GM21717 (cell line): ENCODE measurements at regions not wholly inside any gene's neighbourhood (a gene's known extent, or its start where the extent isn't known, plus 50 kb on each side); places are given as distances from the start of the nearest gene placed in this dataset.

Source experiments
- ATAC-seq: cut with Tn5 transposase; IDR thresholded peaks from one replicate; pipeline ENCODE4 v1.9.1; 2021; ENCODE audit warnings: mild to moderate bottlenecking, moderate library complexity; ENCODE audit not compliant: unreplicated experiment

- no peak for ATAC-seq
Measured at GRCh38 chr6:98092331-98092730, 742.0 kb upstream of the POU3F2 start.

DNA sequence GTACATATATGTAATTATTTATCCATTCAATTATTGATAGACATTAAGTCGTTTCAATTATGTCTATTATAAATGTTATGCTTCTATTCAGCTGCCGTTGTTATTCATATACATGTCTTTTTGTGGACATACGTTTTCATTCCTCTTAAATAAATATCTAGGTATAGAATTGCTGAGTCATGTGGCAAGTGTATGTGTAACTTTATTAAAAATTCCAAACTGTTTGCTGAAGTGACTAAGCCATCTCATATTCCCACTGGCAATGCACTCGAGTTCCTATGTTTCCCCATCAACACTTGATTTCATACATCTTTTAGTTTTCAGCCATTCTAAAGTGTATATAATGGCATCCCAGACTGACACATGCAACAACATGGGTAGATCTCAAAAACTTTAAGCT, 739.7 kb upstream of the POU3F2 start:
- ATAC-seq, result no peak

- ATAC-seq, result no peak
Measured at GRCh38 chr6:98107801-98108200, 726.6 kb upstream of the POU3F2 start.

- no peak for ATAC-seq
Measured at GRCh38 chr6:98116455-98116854, 717.9 kb upstream of the POU3F2 start.

DNA sequence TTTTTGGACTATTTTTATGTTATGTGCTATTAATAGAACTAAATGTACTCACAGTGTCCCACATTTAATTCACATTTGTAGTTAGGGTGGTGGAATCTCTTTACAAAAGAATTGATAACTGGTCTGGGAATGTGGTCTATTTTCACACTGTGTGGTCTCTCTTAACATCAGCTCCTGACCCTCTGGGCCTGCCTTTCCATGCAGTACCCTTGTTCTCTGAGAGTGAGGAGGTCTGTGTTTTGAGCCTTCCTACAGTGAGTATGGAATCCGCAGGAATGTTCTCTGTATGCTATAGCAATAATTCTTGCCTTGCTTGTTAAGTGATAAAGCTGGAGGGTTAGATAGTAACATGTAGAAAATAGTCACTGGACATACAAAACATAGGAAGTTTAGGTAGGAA, 717.3 kb upstream of the POU3F2 start:
- no peak for ATAC-seq

- no peak for ATAC-seq
Measured at GRCh38 chr6:98118397-98119045, 715.9 kb upstream of the POU3F2 start.

DNA sequence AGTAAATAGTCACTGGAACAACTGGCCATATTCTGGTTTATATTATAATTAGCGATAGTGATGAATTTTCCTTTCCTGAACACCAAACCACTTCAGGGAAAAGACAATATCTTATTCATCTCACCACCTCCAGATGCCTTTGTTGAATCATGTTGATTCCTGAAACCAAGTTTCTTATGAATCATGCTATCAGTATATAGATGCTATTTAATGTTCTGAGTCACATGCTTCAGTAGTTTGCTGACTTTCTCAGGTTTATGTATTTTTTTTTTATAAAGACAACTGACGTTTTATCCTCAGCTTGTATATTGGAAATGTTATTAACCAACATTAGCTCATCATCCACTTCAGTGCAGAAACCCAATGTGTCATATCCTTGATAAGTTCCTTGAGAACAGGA, 710.2 kb upstream of the POU3F2 start:
- no peak for ATAC-seq

GRCh38 chr6:98131290-98131990, 702.9 kb upstream of the POU3F2 start:
- no peak for ATAC-seq

DNA sequence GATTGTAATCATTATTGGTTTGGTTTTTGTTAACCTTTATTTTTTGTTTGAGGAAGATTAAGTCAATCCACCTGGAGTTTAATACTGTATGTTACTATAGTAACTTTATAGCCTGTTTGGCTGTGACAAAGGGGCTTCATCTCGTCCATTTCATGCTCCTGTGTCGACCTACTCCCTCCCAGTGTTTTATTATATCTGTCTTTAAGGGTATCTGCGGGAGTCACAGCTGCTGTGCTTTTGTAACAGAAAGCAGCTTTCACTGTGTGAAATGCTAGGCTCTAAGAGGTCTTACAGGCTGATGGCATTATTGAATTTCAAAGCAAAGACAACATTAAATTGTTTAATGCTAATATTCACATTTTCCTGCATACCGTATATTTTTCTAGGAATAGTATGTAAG, 698.0 kb upstream of the POU3F2 start:
- no peak for ATAC-seq

DNA sequence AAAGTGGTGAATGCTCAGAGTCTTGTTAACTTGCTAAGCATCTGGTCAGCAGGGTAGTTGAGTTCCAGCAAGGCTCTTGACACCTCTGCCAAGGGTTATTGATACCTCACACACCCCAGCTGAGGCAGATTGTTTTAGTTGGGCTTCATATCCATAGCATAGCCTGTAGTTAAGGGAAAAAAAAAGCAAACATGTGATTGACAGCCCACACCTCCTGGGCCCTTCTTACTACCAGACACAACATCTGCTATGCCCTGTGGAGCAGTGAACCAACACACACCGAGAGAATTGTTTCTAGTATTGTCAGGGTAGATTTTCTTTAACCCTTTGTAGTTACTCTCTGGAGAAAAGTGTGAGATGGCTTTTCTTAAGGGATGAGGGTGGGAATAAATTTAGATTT, 697.0 kb upstream of the POU3F2 start:
- no peak for ATAC-seq

- no peak for ATAC-seq
Measured at GRCh38 chr6:98142839-98143238, 691.5 kb upstream of the POU3F2 start.

DNA sequence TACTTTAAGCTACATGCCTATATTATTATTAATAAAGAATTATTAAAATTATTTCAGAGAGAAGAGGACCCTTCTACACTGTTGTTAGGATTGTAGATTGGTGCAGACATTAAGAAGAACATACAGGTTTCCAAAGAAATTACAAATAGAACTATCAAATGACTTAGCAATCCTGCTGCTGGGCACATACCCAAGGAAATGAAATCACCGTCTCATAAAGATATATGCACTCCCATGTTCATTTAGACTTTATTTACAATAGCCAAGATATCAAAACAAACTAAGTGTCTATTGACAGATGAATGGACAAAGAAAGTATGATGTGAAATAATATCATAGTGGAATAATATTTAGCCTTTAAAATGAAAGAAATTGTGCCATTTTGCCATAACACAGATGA, 687.7 kb upstream of the POU3F2 start:
- ATAC-seq, result no peak

DNA sequence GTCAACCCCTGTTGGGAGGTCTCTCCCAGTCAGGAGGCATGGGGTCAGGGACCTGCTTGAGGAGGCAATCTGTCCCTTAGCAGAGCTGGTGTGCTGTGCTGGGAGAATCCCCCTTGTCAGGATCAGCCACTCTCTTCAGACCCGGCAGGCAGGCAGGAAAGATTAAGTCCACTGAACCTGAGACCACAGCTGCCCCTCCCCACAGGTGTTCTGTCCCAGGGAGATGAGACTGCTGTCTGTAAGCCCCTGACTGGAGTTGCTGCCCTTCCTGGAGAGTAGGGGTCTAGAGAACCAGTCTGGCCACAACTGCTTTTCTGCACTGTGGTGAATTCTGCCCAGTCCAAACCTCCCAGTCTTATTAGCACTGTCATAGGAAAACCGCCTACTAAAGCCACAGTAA, 677.8 kb upstream of the POU3F2 start:
- ATAC-seq, result no peak

DNA sequence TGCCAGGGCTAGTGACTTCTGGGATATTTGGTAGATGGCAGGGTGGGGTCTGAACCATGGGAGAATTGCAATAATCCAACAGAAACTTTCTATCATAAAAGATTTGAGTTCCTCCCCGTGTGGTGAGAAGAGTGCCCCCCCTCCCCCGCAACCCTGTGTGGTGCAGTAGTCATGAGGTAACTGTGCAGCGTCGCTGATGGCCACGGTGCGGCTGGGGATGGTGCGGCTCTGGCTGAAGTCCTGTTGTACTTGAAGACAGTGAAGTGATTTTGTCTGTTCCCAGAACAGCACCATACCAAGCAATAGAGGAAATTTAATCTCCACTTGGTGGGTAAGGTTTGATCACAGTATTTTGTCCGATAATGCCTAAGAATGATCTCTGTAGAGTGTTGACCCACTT, 654.8 kb upstream of the POU3F2 start:
- ATAC-seq, result no peak

DNA sequence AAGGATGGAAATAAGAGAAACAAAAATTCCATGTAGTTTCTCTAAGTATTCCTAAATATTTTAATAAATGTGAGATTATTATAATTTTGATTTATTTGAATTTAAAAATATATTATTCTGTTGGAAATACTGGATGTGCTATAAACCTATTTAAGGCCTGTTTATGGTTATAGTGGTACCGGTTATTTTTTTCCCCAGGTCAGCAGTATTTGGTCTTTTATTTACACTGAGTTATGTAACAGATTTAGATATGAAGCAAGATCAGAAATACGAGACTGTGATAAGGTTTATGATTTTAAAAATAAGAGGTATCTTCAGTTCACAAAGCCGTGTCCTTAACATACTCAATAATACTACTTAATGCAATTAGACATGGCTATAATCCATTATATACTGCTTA, 634.3 kb upstream of the POU3F2 start:
- ATAC-seq, result no peak

DNA sequence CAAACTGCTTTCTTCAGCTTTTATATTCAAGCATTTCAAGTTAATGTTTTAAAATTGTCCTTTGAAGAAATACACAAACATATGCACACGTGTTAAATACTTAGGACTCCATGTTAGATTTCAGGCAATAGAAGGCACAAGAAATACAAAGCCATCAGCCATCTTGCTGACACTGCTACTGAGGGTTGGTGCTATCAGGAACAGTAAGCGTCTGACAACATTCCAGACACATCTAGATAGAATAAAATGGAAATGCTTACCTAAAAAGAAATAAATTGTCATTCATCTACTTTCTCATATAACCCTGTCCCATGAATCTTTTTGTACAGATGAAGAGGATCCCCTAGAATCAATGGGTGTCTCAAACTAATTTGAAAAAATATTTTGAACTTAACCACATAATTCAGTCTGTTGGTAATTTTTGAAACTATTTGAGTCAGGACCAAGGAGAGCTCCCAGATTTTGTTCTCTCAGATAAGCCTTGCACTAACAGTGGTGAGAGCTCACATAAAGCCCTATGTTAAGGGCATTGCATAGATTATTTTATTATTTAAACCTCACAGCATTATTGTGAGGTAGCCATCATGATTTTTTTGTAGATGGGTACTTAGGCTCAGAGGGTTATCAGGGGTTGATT, 631.1 kb upstream of the POU3F2 start:
- no peak for ATAC-seq

GRCh38 chr6:98212468-98212867, 621.9 kb upstream of the POU3F2 start:
- ATAC-seq, result no peak

DNA sequence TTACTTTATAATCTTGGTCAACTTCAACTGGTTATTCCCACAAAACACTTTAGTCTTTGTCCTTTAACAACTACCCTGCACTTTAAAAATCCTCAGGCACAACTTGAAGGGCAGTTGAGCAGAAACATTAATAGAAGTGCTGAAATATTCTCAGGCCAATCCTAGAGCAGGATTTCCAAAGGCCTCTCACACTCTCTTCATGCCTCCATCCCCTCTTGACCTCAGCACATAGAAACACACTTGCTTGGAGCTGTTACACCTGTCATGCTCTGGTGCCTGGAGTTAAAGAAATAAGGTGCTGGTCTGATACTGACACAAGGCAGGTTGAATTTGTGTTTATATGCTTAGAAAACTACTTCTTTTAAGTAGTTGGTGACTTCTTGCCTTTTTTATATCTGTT, 618.8 kb upstream of the POU3F2 start:
- no peak for ATAC-seq

DNA sequence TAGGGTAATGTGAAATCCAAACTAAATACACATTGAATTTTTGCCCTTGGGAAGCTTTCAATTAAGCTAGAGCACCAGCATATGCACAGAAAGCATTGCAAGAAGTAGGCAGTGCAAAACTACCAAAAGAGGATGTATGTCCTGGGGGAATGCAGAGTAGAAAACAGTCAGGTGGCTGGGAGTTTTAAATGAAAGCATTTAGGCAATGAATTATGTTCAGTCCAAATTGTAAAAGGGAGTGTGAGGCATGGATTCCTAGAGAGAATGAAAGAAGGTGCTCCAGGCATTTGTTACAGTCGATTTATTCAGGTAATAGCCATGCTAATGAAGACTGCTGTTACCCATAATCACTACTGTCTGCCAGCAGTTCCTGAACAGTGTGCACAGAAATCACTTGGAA, 604.1 kb upstream of the POU3F2 start:
- ATAC-seq, result no peak

- ATAC-seq, result no peak
Measured at GRCh38 chr6:98239057-98239456, 595.3 kb upstream of the POU3F2 start.

DNA sequence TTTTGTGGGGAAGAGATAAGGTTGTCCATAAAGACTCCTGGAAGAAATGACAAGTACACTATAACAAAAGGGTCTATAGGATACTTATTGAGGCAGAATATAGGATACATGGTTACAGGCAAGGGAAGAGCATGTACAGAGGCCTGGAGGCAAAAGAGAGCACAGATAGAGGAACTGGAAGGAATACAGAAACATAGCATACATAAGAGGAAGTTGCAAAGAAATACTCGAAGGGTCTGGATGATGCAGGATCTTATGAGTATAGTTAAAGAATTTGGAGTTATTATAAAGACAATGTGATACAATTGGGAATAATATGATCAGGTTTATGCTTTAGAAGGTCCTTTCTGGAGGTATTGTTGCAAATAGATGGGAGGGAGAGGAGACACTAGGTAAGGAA, 592.7 kb upstream of the POU3F2 start:
- no peak for ATAC-seq

DNA sequence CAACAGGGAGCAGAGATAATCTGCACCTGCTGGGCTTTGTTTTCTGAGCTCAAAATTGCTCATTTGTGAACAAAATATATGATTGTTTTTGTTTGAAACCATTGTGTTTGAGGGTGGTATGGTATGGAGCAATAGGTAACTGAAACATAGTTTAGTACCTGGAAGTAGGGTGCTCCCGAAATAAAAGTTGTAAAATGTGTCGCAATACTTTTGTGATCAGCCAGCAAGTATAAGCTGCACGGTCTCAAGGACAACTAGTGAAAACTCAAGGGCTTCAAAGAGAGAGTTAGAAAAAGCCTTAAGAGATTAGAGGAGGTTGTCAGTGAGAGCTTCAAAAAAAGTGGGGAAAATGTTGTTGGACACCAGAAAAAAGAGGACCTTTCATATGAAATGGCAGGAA, 579.8 kb upstream of the POU3F2 start:
- no peak for ATAC-seq
